ENCODE measurements at regions not wholly inside any gene's neighbourhood (a gene's known extent, or its start where the extent isn't known, plus 50 kb on each side); places are given as distances from the start of the nearest gene placed in this dataset.
"Not testable (repeated sequence)": the region's sequence is repeated elsewhere in the genome, so short reads cannot be mapped to it uniquely, and the experiment has no call there.

DNA sequence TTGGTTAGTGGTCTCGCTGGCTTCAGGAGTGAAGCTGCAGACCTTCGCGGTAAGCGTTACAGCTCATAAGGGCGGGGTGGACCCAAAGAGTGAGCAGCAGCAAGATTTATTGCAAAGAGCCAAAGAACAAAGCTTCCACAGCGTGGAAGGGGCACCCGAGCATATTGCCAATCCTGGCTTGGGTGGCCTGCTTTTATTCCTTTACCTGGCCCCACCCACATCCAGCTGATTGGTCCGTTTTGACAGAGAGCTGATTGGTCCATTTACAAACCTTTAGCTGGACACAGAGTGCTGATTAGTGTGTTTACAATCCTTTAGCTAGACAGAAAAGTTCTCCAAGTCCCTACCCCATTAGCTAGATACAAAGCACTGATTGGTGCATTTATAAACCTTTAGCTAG is 69.0 kb upstream of the TOPAZ1 start:
- TF ChIP-seq, protein P1, sequence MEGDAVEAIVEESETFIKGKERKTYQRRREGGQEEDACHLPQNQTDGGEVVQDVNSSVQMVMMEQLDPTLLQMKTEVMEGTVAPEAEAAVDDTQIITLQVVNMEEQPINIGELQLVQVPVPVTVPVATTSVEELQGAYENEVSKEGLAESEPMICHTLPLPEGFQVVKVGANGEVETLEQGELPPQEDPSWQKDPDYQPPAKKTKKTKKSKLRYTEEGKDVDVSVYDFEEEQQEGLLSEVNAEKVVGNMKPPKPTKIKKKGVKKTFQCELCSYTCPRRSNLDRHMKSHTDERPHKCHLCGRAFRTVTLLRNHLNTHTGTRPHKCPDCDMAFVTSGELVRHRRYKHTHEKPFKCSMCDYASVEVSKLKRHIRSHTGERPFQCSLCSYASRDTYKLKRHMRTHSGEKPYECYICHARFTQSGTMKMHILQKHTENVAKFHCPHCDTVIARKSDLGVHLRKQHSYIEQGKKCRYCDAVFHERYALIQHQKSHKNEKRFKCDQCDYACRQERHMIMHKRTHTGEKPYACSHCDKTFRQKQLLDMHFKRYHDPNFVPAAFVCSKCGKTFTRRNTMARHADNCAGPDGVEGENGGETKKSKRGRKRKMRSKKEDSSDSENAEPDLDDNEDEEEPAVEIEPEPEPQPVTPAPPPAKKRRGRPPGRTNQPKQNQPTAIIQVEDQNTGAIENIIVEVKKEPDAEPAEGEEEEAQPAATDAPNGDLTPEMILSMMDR (IDR thresholded peaks at IDR 0.05): not testable (repeated sequence)
- TF ChIP-seq POLR2AphosphoS5 (IDR thresholded peaks at IDR 0.05; ENCODE audit: insufficient read depth in 1 of 2, low read depth in 1 of 2); POLR2A (IDR thresholded peaks at IDR 0.05): not testable (repeated sequence)

Data from vagina (tissue), 2 donors.